Activated naive CD8-positive, alpha-beta T cell treated with anti-CD3 and anti-CD28 coated beads, Interleukin-2, amount 50 U/mL, for 24 hours (primary cell): ENCODE measurements at regions not wholly inside any gene's neighbourhood (a gene's known extent, or its start where the extent isn't known, plus 50 kb on each side); places are given as distances from the start of the nearest gene placed in this dataset.

Experiments
- ATAC-seq: fragments of 150-1000 bp; cut with Tn5 transposase; one replicate; pipeline ENCODE4 v1.10.0; 2021
- DNase-seq: peaks from one replicate; pipeline ENCODE4 v3.0.0; 2021
- H3K27ac Mint-ChIP-seq: one replicate; pipeline ENCODE4 v1.8.0; 2021; ENCODE audit warnings: mild to moderate bottlenecking, mixed read lengths
- H3K27me3 Mint-ChIP-seq: one replicate; pipeline ENCODE4 v1.8.0; 2021; ENCODE audit warnings: mixed read lengths
- H3K36me3 Mint-ChIP-seq: one replicate; pipeline ENCODE4 v1.8.0; 2021; ENCODE audit warnings: low read depth, mixed read lengths
- H3K4me1 Mint-ChIP-seq: one replicate; pipeline ENCODE4 v1.8.0; 2021; ENCODE audit warnings: mixed read lengths
- H3K4me3 Mint-ChIP-seq: one replicate; pipeline ENCODE4 v1.8.0; 2021; ENCODE audit warnings: mild to moderate bottlenecking, moderate library complexity, mixed read lengths
- H3K9me3 Mint-ChIP-seq: one replicate; pipeline ENCODE4 v1.8.0; 2021; ENCODE audit warnings: mixed read lengths

GRCh38 chrX:124226129-124226528, 106.3 kb upstream of the TEX13D start:
- peaks cover 40% of the 10 kb centered on the region for H3K4me1 Mint-ChIP-seq
- no peaks in the 10 kb centered on the region for H3K36me3 Mint-ChIP-seq
- H3K9me3 Mint-ChIP-seq, result no peaks in the 10 kb centered on the region
- ATAC-seq (peak; percentile 78), DNase-seq (no peak)
- H3K4me3 Mint-ChIP-seq, result no peak overlapping the region
- H3K27me3 Mint-ChIP-seq, result no peaks in the 10 kb centered on the region
- H3K27ac Mint-ChIP-seq, result no peak overlapping the region

- Mint-ChIP-seq H3K9me3 (no peaks in the 10 kb centered on the region), H3K27ac (no peak overlapping the region), H3K27me3 (no peaks in the 10 kb centered on the region), H3K36me3 (no peaks in the 10 kb centered on the region), H3K4me1 (peaks cover 28% of the 10 kb centered on the region), H3K4me3 (no peak overlapping the region)
- ATAC-seq (no peak), DNase-seq (no peak)
Measured at GRCh38 chrX:124228849-124229248, 103.6 kb upstream of the TEX13D start.

- DNase-seq (no peak), ATAC-seq (no peak)
- peaks cover 25% of the 10 kb centered on the region for H3K4me1 Mint-ChIP-seq
- H3K27me3 Mint-ChIP-seq, result no peaks in the 10 kb centered on the region
- H3K4me3 Mint-ChIP-seq, result no peak overlapping the region
- H3K36me3 Mint-ChIP-seq, result no peaks in the 10 kb centered on the region
- H3K9me3 Mint-ChIP-seq, result no peaks in the 10 kb centered on the region
- no peak overlapping the region for H3K27ac Mint-ChIP-seq
Measured at GRCh38 chrX:124229374-124229773, 103.1 kb upstream of the TEX13D start.

- Mint-ChIP-seq H3K27me3 (no peaks in the 10 kb centered on the region), H3K36me3 (no peaks in the 10 kb centered on the region), H3K27ac (no peak overlapping the region), H3K9me3 (no peaks in the 10 kb centered on the region), H3K4me3 (no peak overlapping the region), H3K4me1 (peaks cover 16% of the 10 kb centered on the region)
- ATAC-seq, result no peak
- DNase-seq, result no peak
Measured at GRCh38 chrX:124230655-124231450, 101.6 kb upstream of the TEX13D start.

- Mint-ChIP-seq H3K27me3 (no peaks in the 10 kb centered on the region), H3K9me3 (no peaks in the 10 kb centered on the region), H3K4me1 (peaks cover 12% of the 10 kb centered on the region), H3K36me3 (no peaks in the 10 kb centered on the region), H3K4me3 (no peak overlapping the region), H3K27ac (no peak overlapping the region)
- ATAC-seq (no peak), DNase-seq (no peak)
Measured at GRCh38 chrX:124231451-124231759, 101.1 kb upstream of the TEX13D start.

GRCh38 chrX:124232523-124233201, 99.8 kb upstream of the TEX13D start:
- DNase-seq (no peak), ATAC-seq (peak; percentile 68)
- Mint-ChIP-seq H3K9me3 (no peaks in the 10 kb centered on the region), H3K4me3 (no peak overlapping the region), H3K27ac (no peak overlapping the region), H3K27me3 (no peaks in the 10 kb centered on the region), H3K36me3 (no peaks in the 10 kb centered on the region), H3K4me1 (peaks cover 17% of the 10 kb centered on the region)

GRCh38 chrX:124234348-124234747, 98.1 kb upstream of the TEX13D start:
- Mint-ChIP-seq H3K27me3 (no peaks in the 10 kb centered on the region), H3K36me3 (no peaks in the 10 kb centered on the region), H3K27ac (no peak overlapping the region), H3K4me3 (no peak overlapping the region), H3K4me1 (peaks cover 34% of the 10 kb centered on the region), H3K9me3 (no peaks in the 10 kb centered on the region)
- no peak for DNase-seq
- no peak for ATAC-seq

GRCh38 chrX:124238268-124238667, 94.2 kb upstream of the TEX13D start:
- H3K36me3 Mint-ChIP-seq, result no peaks in the 10 kb centered on the region
- H3K4me1 Mint-ChIP-seq, result peaks cover 50% of the 10 kb centered on the region
- H3K27ac Mint-ChIP-seq, result peak overlapping the region; percentile 88
- ATAC-seq (peak; percentile 57), DNase-seq (no peak)
- H3K9me3 Mint-ChIP-seq, result no peaks in the 10 kb centered on the region
- H3K4me3 Mint-ChIP-seq, result peak overlapping the region; percentile 38
- H3K27me3 Mint-ChIP-seq, result no peaks in the 10 kb centered on the region

- H3K27ac Mint-ChIP-seq, result peak overlapping the region; percentile 88
- no peaks in the 10 kb centered on the region for H3K9me3 Mint-ChIP-seq
- no peaks in the 10 kb centered on the region for H3K27me3 Mint-ChIP-seq
- no peak for DNase-seq
- H3K36me3 Mint-ChIP-seq, result no peaks in the 10 kb centered on the region
- peak overlapping the region; percentile 1 for H3K4me3 Mint-ChIP-seq
- ATAC-seq, result peak; percentile 41
- peaks cover 56% of the 10 kb centered on the region for H3K4me1 Mint-ChIP-seq
Measured at GRCh38 chrX:124239324-124239723, 93.1 kb upstream of the TEX13D start.

GRCh38 chrX:124239911-124240310, 92.5 kb upstream of the TEX13D start:
- Mint-ChIP-seq H3K36me3 (no peaks in the 10 kb centered on the region), H3K9me3 (no peaks in the 10 kb centered on the region), H3K4me1 (peaks cover 56% of the 10 kb centered on the region), H3K27me3 (no peaks in the 10 kb centered on the region), H3K4me3 (no peak overlapping the region), H3K27ac (peak overlapping the region; percentile 88)
- peak; percentile 90 for ATAC-seq
- peak; percentile 32 for DNase-seq

GRCh38 chrX:124240422-124240821, 92.0 kb upstream of the TEX13D start:
- no peak for DNase-seq
- peak overlapping the region; percentile 76 for H3K27ac Mint-ChIP-seq
- H3K36me3 Mint-ChIP-seq, result no peaks in the 10 kb centered on the region
- no peaks in the 10 kb centered on the region for H3K27me3 Mint-ChIP-seq
- ATAC-seq, result no peak
- peaks cover 59% of the 10 kb centered on the region for H3K4me1 Mint-ChIP-seq
- no peak overlapping the region for H3K4me3 Mint-ChIP-seq
- no peaks in the 10 kb centered on the region for H3K9me3 Mint-ChIP-seq

- ATAC-seq (no peak), DNase-seq (no peak)
- no peaks in the 10 kb centered on the region for H3K27me3 Mint-ChIP-seq
- no peaks in the 10 kb centered on the region for H3K36me3 Mint-ChIP-seq
- H3K4me1 Mint-ChIP-seq, result peaks cover 57% of the 10 kb centered on the region
- peak overlapping the region; percentile 46 for H3K27ac Mint-ChIP-seq
- no peaks in the 10 kb centered on the region for H3K9me3 Mint-ChIP-seq
- H3K4me3 Mint-ChIP-seq, result no peak overlapping the region
Measured at GRCh38 chrX:124242131-124242530, 90.3 kb upstream of the TEX13D start.

GRCh38 chrX:124249345-124249744, 83.1 kb upstream of the TEX13D start:
- Mint-ChIP-seq H3K9me3 (peaks cover 8% of the 10 kb centered on the region), H3K4me3 (no peak overlapping the region), H3K4me1 (peaks cover 25% of the 10 kb centered on the region), H3K27me3 (no peaks in the 10 kb centered on the region), H3K27ac (no peak overlapping the region), H3K36me3 (no peaks in the 10 kb centered on the region)
- no peak for ATAC-seq
- no peak for DNase-seq

- peaks cover 31% of the 10 kb centered on the region for H3K4me1 Mint-ChIP-seq
- H3K36me3 Mint-ChIP-seq, result no peaks in the 10 kb centered on the region
- peak overlapping the region; percentile 35 for H3K27ac Mint-ChIP-seq
- no peak overlapping the region for H3K4me3 Mint-ChIP-seq
- H3K27me3 Mint-ChIP-seq, result no peaks in the 10 kb centered on the region
- DNase-seq (no peak), ATAC-seq (no peak)
- H3K9me3 Mint-ChIP-seq, result peaks cover 8% of the 10 kb centered on the region
Measured at GRCh38 chrX:124250835-124251437, 81.5 kb upstream of the TEX13D start.

GRCh38 chrX:124254611-124255010, 77.8 kb upstream of the TEX13D start:
- ATAC-seq, result no peak
- no peak overlapping the region for H3K4me3 Mint-ChIP-seq
- peaks cover 58% of the 10 kb centered on the region for H3K4me1 Mint-ChIP-seq

More at GRCh38 chrX:124254611-124255010, 77.8 kb upstream of the TEX13D start:
- Mint-ChIP-seq H3K27me3 (no peaks in the 10 kb centered on the region), H3K36me3 (no peaks in the 10 kb centered on the region), H3K27ac (no peak overlapping the region), H3K9me3 (no peaks in the 10 kb centered on the region)
- DNase-seq, result no peak
